Breast epithelium (tissue), 3 donors: ENCODE measurements at regions not wholly inside any gene's neighbourhood (a gene's known extent, or its start where the extent isn't known, plus 50 kb on each side); places are given as distances from the start of the nearest gene placed in this dataset.

ENCODE experiments used
- POLR2A ChIP-seq: fragments of 450-650 bp; IDR thresholded peaks from one replicate; pipeline ENCODE4 v1.6.1; 2016; ENCODE audit warnings: antibody characterized with exemption, mild to moderate bottlenecking, moderate library complexity
- POLR2AphosphoS5 ChIP-seq, 3 donors: sonication (generic); formaldehyde crosslinking; IDR thresholded peaks; one replicate each; pipeline ENCODE4 v1.6.1; 2017; ENCODE audit warnings: antibody characterized with exemption in 3 of 3
- TF ChIP-seq, protein P1 (sequence below), 3 donors: fragments of 450-650 bp; IDR thresholded peaks; one replicate each; pipeline ENCODE4 v1.5.1; 2016 to 2017; ENCODE audit warnings: antibody characterized with exemption in 3 of 3, mild to moderate bottlenecking in 3 of 3, moderate library complexity in 3 of 3

DNA sequence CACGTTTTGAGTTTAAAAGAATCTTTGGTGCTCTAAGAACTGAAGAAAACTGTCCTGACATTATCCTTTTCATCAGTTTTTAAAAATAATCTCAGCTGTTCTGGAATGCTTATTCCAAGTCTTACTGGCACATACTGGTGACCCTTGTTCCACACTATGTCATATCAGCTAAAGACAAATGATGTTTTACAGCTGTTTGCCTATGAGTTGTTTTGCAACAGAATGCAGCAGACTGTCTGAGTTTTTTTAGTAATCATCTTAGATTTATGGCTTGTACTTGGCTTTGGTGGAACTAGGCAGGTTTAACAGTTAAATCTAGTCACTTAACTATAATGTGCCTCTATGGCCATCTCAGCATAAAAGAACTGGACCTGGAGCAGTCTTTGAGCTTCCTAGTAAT lies 91.6 kb upstream of the GRIN2B start:
- TF ChIP-seq, protein P1, sequence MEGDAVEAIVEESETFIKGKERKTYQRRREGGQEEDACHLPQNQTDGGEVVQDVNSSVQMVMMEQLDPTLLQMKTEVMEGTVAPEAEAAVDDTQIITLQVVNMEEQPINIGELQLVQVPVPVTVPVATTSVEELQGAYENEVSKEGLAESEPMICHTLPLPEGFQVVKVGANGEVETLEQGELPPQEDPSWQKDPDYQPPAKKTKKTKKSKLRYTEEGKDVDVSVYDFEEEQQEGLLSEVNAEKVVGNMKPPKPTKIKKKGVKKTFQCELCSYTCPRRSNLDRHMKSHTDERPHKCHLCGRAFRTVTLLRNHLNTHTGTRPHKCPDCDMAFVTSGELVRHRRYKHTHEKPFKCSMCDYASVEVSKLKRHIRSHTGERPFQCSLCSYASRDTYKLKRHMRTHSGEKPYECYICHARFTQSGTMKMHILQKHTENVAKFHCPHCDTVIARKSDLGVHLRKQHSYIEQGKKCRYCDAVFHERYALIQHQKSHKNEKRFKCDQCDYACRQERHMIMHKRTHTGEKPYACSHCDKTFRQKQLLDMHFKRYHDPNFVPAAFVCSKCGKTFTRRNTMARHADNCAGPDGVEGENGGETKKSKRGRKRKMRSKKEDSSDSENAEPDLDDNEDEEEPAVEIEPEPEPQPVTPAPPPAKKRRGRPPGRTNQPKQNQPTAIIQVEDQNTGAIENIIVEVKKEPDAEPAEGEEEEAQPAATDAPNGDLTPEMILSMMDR (IDR thresholded peaks at IDR 0.05), result no peak
- TF ChIP-seq POLR2AphosphoS5 (IDR thresholded peaks at IDR 0.05) (no peak), POLR2A (no peak)
